ENCODE measurements at regions not wholly inside any gene's neighbourhood (a gene's known extent, or its start where the extent isn't known, plus 50 kb on each side); places are given as distances from the start of the nearest gene placed in this dataset.

- DNase-seq (ENCODE audit: low read depth in 4 of 4, low spot score in 2 of 4), result no peak
Observed at GRCh38 chr14:41409806-41410205, 196.9 kb upstream of the LRFN5 start.

DNA sequence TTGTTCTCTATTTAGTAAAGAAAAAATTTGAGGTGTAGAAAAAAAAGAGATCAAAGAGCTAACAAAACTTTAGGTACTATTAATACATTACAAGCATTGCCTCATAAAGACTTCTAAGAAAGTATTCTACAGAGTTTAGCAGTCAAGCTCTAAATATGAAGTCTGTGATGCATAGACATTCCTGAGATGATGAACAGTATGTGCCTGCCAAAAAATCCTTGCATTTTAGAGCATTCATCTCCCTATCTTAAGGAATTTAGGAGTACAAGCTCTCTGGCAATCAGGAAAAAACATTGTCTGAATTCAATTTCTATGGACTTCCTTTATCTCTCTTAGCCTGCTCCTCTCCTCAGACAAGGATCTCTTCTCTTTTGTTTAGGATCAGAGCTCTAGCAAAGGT is 202.6 kb upstream of the LRFN5 start:
- DNase-seq (ENCODE audit: low read depth in 4 of 4, low spot score in 2 of 4), result no peak

DNA sequence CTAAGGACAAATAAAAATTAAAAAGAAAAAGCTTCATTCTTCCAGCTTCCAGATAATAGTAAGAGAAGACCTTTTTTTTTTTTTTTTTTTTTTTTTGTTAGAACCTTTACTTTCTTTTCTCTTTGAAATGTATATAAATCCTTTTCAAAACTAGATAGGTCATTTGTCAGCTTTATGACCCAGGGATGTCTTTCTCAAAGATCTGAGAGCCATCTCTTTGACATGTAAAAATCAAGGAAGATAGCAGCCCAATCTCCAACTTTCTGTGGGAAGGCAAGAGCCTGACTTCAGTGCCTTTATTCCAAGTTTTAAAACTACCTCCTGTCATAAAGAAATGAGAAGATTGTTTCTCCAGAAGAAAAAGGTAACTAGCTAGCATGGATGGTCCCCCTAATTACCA is 203.3 kb upstream of the LRFN5 start:
- no peak for DNase-seq (ENCODE audit: low read depth in 4 of 4, low spot score in 2 of 4)

DNA sequence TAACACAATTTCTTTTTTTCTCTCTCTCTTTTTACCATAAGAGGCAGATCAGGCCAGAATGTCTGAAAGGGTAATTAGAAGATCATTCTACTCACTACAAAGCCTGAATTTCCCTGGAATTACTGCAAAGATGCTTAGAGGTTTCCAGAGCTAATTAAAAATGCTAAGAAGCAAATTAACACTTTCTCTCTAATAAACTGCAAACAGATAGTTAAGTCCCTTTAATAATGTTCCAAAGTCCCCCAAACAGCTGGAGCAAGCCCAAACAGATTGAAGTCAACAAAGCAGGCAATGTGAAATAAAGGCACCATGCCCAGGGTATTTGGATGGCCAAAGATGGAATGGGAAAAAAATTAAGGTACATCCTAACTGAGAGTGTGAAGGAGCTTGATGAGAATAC is 208.8 kb upstream of the LRFN5 start:
- DNase-seq (ENCODE audit: low read depth in 4 of 4, low spot score in 2 of 4), result no peak

- no peak for DNase-seq (ENCODE audit: low read depth in 4 of 4, low spot score in 2 of 4)
Observed at GRCh38 chr14:41393512-41393911, 213.2 kb upstream of the LRFN5 start.

DNA sequence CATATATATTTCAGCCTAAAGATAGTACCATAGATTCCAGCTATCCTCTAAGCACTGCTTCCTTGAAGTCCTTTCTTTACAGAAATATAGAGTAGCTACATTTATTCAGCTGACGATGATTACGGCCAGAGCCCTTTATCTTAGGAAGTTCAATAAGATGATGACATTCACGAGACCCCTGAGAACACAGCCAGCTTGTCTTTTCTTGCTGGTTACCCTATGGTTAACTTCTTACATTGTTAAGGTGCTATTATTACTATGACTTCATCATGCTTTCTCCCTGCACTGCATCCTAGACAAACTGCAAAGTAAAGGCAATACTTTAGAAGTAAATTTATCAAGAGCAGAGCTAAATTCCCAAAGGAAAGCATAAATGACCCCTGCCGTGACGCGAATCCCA is 214.4 kb upstream of the LRFN5 start:
- no peak for DNase-seq (ENCODE audit: low read depth in 4 of 4, low spot score in 2 of 4)

DNA sequence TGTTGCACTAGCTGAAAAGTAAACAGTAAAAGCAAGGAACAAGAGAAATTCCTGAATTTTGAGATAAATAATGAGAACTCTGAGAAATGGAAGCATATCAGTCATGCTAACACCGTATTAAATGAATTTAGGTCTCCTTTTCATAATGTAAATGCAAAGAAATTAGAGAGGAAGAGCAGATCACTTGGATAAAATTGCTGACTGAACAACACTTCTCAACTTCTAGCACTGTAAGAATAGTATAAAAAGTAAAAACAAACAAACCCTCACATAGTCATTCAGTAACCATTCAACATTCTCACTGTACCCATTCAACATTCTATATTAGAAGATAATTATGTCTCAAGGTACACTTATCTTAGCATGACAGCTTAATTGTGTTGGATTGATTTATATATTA is 217.3 kb upstream of the LRFN5 start:
- no peak for DNase-seq (ENCODE audit: low read depth in 4 of 4, low spot score in 2 of 4)

DNA sequence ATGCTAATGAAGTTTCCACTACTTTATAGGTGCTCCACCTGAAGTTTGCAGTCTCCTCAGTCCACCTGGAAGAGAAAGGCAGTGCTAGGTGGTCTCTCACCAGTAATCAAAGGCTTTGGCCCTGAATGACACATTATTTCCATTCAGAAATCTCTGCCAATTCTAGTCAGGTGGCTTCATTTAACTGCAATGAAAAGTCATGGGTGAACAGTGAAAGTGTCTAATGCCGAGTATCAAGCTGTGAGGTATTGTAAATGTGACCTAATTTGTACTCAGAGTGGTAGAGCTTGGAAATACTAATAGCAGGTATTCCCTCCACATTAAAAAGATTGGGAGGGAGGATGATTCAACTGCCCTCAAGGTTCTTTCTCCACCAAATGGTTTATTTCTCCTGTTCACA is 220.9 kb upstream of the LRFN5 start:
- DNase-seq (ENCODE audit: low read depth in 4 of 4, low spot score in 2 of 4), result no peak

GRCh38 chr14:41380017-41380416 is 226.7 kb upstream of the LRFN5 start:
- DNase-seq (ENCODE audit: low read depth in 4 of 4, low spot score in 2 of 4), result no peak

- DNase-seq (ENCODE audit: low read depth in 4 of 4, low spot score in 2 of 4), result no peak
Observed at GRCh38 chr14:41378526-41378925, 228.2 kb upstream of the LRFN5 start.

GRCh38 chr14:41377932-41378331 is 228.7 kb upstream of the LRFN5 start:
- DNase-seq (ENCODE audit: low read depth in 4 of 4, low spot score in 2 of 4), result no peak

DNA sequence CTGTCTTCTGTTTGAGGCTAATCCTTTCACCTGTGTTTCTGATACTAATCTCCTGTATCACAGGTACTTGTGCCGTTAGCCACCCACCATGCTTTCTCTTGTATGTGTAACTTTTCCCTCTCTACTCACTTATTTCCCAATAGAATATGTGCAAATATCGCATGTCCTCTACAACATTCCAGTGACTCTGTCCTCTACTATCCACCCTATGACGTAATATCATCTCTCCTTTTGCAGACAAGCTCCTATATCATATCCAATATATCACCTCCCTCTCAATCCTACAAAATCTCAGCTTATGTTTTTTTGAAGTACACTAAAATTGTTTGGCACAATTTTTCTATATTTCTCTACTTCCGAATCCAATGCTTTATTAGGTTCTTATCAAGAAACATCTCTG is 232.6 kb upstream of the LRFN5 start:
- DNase-seq (ENCODE audit: low read depth in 4 of 4, low spot score in 2 of 4), result no peak

GRCh38 chr14:41362139-41362538 is 244.5 kb upstream of the LRFN5 start:
- DNase-seq (ENCODE audit: low read depth in 4 of 4, low spot score in 2 of 4), result no peak

DNA sequence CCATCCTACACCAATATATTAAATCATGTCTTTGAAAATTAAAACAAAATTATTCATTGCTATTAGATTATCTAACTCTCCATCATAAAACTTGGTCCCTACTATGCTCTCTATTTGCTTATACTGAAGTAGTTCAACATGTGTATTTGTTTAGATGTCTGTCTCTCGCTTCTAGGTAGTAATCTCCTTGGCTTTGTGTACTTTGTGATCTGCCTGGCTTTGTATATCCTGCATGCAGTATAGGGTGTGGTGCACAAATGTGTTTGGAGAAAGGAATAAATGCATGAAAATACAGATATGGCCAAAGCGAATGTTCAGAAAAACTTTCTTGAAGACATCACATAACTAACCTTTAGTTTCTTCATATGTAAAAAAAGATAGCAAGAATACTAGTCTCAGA is 246.6 kb upstream of the LRFN5 start:
- no peak for DNase-seq (ENCODE audit: low read depth in 4 of 4, low spot score in 2 of 4)

GRCh38 chr14:41355866-41356265 is 250.8 kb upstream of the LRFN5 start:
- DNase-seq (ENCODE audit: low read depth in 4 of 4, low spot score in 2 of 4), result no peak

- no peak for DNase-seq (ENCODE audit: low read depth in 4 of 4, low spot score in 2 of 4)
Observed at GRCh38 chr14:41350476-41350875, 256.2 kb upstream of the LRFN5 start.

DNA sequence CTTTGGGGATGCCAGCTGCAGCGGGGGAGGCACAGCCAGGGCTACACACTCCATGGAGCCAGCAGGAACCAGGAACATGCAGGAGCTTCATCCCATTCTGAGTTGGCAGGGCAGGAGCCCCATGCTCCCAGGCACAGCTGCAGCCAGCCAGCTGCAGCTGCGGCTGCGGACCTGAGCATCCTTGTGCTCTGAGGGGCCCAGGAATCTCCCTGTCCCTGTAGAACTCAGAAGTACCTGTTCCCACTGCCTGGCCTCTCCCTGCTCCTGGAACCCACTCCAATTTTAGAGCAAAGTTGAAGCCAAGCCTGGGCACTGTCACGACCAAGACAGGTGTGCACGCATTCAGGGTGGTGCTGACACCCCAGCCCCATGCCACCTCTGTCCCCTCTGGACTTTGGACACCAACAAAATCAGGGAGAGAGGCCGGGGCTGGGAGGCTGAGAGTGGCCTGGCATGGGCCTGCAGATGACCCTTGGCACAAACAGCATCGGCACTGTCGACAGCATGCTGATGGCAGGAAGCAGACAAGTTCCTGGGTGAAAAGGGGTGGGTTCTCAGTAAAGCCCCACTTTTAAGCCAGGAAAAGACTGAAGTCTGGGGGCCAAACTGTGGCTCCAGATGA is 257.3 kb upstream of the LRFN5 start:
- no peak for DNase-seq (ENCODE audit: low read depth in 4 of 4, low spot score in 2 of 4)

DNA sequence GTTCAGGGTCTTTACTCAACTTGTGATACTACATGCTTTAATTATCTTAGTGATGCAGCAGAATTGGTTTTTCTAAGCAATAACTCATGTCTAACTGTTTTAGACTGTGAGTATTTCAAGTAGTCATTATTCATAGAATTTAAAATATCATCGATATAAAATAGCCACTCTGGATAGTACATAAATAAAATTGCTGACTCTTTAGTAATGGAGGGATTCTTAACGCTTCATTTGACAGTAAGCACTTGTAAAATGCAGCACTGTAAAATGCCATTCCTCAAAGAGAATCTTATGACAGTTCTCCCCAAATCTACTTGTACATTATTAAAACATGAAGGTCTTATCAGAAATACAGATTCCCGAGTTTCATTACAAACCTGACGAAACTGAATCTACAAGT is 262.8 kb upstream of the LRFN5 start:
- no peak for DNase-seq (ENCODE audit: low read depth in 4 of 4, low spot score in 2 of 4)

GRCh38 chr14:41313196-41313595 is 293.5 kb upstream of the LRFN5 start:
- DNase-seq (ENCODE audit: low read depth in 4 of 4, low spot score in 2 of 4), result no peak

- DNase-seq (ENCODE audit: low read depth in 4 of 4, low spot score in 2 of 4), result no peak
Observed at GRCh38 chr14:41303506-41303905, 303.2 kb upstream of the LRFN5 start.

DNA sequence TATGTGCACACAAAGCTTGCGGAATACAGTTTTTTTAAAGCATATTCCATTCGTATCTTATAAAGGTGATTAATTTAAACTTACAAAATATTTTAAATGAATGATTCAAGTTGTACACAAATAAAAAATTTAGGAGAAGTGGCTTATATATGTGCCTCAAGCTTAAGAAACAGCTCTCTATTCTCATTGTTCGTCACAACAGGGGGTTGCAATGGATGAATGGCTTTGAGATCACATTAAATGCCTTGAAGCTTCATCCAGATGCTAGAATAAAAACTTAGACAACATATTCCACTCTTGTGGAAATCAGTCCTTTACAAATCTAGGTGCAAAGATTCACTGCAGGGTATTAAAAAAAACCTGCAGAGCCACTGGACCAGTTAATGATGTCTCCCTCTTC is 303.9 kb upstream of the LRFN5 start:
- no peak for DNase-seq (ENCODE audit: low read depth in 4 of 4, low spot score in 2 of 4)

GRCh38 chr14:41299924-41300323 is 306.8 kb upstream of the LRFN5 start:
- DNase-seq (ENCODE audit: low read depth in 4 of 4, low spot score in 2 of 4), result no peak

- DNase-seq (ENCODE audit: low read depth in 4 of 4, low spot score in 2 of 4), result no peak
Observed at GRCh38 chr14:41298328-41298690, 308.4 kb upstream of the LRFN5 start.

Data from left renal cortex interstitium (tissue), 4 donors.